ENCODE measurements at regions not wholly inside any gene's neighbourhood (a gene's known extent, or its start where the extent isn't known, plus 50 kb on each side); places are given as distances from the start of the nearest gene placed in this dataset.
"Not testable (repeated sequence)": the region's sequence is repeated elsewhere in the genome, so short reads cannot be mapped to it uniquely, and the experiment has no call there.

- peak; percentile 59 for DNase-seq (ENCODE audit: low read depth)
Observed at GRCh38 chr1:100597061-100597741, 59.3 kb downstream of the GPR88 start.

- no peak for DNase-seq (ENCODE audit: low read depth)
Observed at GRCh38 chr1:100597784-100598183, 59.8 kb downstream of the GPR88 start.

- not testable (repeated sequence) for DNase-seq (ENCODE audit: low read depth)
Observed at GRCh38 chr1:100600377-100600776, 62.4 kb downstream of the GPR88 start.

- not testable (repeated sequence) for DNase-seq (ENCODE audit: low read depth)
Observed at GRCh38 chr1:100602028-100602427, 64.1 kb downstream of the GPR88 start.

- DNase-seq (ENCODE audit: low read depth) = no peak
Observed at GRCh38 chr1:100604372-100604771, 66.4 kb downstream of the GPR88 start.

- no peak for DNase-seq (ENCODE audit: low read depth)
Observed at GRCh38 chr1:100606438-100606837, 68.5 kb downstream of the GPR88 start.

GRCh38 chr1:100607628-100608240, 69.8 kb downstream of the GPR88 start:
- no peak for DNase-seq (ENCODE audit: low read depth)

- DNase-seq (ENCODE audit: low read depth) = no peak
Observed at GRCh38 chr1:100609849-100610248, 71.9 kb downstream of the GPR88 start.

- DNase-seq (ENCODE audit: low read depth) = no peak
Observed at GRCh38 chr1:100611086-100611485, 73.1 kb downstream of the GPR88 start.

- no peak for DNase-seq (ENCODE audit: low read depth)
Observed at GRCh38 chr1:100612540-100612939, 74.6 kb downstream of the GPR88 start.

- DNase-seq (ENCODE audit: low read depth) = no peak
Observed at GRCh38 chr1:100613817-100614559, 76.0 kb downstream of the GPR88 start.

- DNase-seq (ENCODE audit: low read depth) = no peak
Observed at GRCh38 chr1:100614570-100614969, 76.6 kb downstream of the GPR88 start.

GRCh38 chr1:100615686-100616085, 77.7 kb downstream of the GPR88 start:
- no peak for DNase-seq (ENCODE audit: low read depth)

GRCh38 chr1:100616121-100616621, 78.2 kb downstream of the GPR88 start:
- no peak for DNase-seq (ENCODE audit: low read depth)

GRCh38 chr1:100622037-100622436, 84.1 kb downstream of the GPR88 start:
- peak; percentile 99 for DNase-seq (ENCODE audit: low read depth)

GRCh38 chr1:100622506-100622905, 84.6 kb downstream of the GPR88 start:
- no peak for DNase-seq (ENCODE audit: low read depth)

- peak; percentile 59 for DNase-seq (ENCODE audit: low read depth)
Observed at GRCh38 chr1:100622966-100623762, 85.2 kb downstream of the GPR88 start.

- no peak for DNase-seq (ENCODE audit: low read depth)
Observed at GRCh38 chr1:100624886-100625610, 87.1 kb downstream of the GPR88 start.

GRCh38 chr1:100626397-100626796, 88.5 kb downstream of the GPR88 start:
- no peak for DNase-seq (ENCODE audit: low read depth)

- DNase-seq (ENCODE audit: low read depth) = peak; percentile 85
Observed at GRCh38 chr1:100627054-100627716, 89.2 kb downstream of the GPR88 start.

GRCh38 chr1:100627936-100628335, 90.0 kb downstream of the GPR88 start:
- no peak for DNase-seq (ENCODE audit: low read depth)
